HuH-7 (cell line): ENCODE measurements at regions not wholly inside any gene's neighbourhood (a gene's known extent, or its start where the extent isn't known, plus 50 kb on each side); places are given as distances from the start of the nearest gene placed in this dataset.

Experiments used
- DNase-seq: peaks from one replicate; pipeline ENCODE4 v3.0.0; 2011; ENCODE audit warnings: low spot score

GRCh38 chr12:46468160-46468559 lies 95.6 kb upstream of the SLC38A2 start:
- DNase-seq: no peak

GRCh38 chr12:46465307-46465706 lies 92.7 kb upstream of the SLC38A2 start:
- no peak for DNase-seq

DNA sequence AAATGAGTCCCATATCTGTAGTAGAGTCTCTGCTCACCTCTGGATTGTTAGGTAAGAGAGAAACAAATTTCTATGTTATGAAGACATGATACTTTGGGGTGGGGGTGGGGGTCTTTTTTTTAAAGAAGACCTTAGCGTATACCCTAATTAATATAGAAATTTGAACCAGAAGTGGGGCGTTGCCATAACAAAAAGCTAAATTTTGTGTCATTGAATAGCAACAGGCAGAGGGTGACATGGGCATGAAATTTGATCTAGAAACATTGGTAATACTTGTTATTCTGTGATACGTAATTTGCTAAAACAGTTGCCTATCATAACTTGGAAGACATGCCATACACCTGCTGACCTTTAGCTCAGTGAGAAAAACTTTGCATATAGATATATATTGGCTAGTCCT lies 92.3 kb upstream of the SLC38A2 start:
- DNase-seq: no peak

DNA sequence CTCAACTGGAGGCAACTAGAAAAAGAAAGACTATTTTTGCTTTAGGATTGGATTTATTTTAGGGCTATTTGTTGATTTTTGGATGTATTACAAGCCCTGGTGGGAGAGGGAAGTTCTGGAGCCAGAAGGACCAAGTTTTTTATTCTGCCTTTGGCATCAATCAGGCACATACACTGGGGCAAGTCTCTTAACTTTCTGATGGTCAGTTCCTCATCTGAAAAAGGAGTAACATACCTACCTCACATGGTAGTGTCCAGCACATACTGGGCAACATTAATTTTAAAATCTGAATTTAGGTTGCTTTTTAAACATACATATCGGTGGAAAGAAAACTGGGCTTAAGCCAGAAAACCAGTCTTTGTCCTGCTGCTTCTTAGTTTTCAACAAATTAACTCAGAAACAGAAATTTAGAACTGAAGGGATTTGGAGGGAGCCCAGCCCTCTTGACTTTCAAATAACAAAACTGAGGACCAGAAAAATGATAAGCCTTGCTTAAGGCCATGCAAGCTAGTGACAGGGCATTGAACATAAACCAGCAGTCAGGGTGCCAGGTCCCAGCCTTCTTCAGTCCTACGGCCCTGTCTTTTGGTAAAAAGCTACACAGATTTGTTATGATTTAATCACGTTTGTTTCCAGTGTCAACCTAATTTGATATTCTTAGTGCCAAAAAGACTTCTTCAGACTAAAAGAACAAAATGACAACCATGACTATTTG lies 90.2 kb upstream of the SLC38A2 start:
- DNase-seq: no peak

DNA sequence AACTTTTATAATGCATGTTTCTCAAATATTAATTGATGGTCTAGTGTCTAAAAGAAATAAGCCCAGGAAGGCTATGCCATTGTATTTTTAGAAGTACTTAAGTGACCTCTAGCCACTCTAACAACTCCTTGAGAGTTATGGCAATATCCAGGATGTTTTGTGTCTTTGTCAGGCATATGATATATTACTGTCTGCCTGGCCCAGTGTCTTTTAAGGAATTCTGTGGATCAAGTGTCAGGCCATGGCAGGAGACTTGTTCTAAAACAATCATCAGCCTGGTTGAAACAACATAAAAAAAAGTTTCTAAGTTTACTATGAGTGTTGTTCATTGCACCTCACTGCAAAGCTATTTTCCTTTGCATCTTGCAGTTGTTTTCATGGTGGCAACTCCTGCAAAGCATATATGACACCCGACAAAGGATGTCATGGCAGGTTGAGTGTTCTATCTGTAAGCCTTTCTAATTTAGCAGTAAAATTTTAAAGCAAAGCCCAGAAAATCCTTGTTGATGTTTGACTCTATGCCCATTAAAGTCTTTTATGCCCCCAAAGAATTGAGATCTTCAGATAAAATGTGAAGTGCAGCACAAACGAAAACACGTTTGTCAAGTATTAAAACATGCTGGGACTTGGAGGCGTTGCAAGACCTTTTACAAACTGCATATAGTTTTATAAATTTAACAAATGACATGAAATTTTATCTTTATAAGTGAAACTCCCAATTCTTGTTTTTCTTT lies 89.5 kb upstream of the SLC38A2 start:
- no peak for DNase-seq

- DNase-seq: no peak
These were observed 88.9 kb upstream of the SLC38A2 start for GRCh38 chr12:46461459-46461858.

GRCh38 chr12:46460682-46461210 lies 88.2 kb upstream of the SLC38A2 start:
- DNase-seq: no peak

DNA sequence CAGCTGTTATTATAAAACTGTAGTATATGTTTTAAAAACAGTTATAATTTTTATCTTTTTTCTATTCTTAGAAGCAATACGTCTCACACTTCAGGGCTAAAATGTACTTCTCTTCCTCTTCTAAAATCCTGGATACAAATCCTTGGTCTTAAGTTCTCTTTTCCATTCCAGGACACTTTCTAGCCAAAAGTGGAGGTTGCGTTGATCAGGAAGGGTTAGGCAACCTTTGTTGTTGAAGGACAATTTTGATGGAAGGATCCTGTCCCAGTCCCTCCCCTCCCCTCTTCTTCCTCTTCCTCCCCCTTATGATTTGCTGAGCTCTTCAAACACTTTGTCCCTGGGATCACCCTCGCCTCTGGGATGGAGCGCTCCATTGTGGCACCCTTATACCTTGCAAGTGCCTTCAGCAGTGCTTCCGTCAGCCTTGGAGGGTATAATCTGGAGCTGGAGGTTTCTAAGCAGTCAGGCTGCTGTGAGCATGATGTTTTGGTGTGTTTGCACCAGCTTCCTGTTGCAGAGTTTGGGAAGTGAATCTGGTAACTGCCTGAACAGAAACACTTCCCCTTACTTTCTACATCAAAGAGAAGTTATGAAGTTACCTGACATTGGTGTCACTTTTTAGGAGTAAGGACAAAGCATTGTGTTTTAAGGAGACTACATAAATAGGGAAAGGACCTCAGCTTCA lies 87.4 kb upstream of the SLC38A2 start:
- no peak for DNase-seq

DNA sequence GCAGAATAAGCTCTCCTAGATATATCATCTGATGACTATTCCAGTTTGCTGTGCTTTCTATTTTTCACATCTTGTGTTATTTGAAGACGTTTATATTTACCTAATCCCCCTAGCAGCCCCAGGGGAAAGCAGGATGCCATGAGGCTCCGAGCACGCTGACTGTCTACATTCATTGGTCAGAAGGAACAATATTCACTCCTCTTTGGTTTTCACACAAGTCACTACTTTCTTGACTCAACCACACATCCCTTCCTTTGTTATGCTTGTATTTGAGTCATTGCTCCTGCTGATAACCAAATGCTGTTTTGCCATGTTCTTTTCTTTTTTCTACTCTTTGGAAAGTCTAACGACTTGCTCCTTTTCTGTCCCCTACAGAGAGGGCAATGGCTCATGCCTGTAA lies 86.5 kb upstream of the SLC38A2 start:
- DNase-seq: no peak

DNA sequence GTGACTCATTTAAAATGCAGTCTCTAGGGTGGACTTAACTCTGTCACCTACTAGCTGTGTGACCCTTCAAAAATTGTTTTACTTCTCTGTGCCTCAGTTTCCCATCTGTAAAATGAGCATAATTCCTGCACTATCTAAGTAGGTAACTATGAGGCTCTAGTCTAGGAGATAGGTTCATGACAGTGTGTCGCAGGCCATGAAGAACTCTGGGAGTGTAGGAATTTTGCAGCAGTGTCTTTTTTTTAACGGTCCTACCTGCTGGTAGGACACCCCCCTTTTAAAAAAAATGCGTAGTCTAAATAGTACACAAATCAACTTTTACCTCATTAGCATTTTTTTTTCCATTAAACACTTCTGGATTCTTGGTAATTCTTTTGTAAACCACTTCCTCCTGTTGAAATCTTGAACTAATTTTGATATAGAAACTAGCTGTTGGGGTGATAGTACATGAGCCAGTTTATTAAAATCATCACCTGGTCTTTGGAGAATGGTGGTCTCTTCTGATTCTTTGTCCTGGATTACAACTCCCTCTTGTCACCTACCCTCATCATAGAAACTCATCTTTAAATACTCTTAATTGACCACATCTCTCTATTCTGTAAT lies 86.0 kb upstream of the SLC38A2 start:
- no peak for DNase-seq

DNA sequence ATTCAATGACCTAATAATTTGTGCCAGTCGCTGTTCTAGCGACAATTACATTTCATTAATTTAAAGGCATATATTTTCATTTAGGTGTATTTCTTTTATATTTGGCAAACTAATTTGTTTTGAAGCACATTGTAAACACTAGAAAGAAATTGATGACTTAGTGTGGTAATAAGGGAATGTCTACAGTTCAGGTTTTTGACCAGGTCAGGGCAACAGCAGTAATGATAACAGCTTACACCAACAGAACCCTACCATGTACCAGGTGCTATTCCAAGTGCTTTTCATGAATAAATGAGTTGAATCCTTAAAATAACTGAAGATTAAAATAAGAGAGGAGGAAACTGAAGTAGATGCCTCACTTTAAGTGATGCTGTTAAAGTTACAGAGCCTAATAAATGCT lies 85.4 kb upstream of the SLC38A2 start:
- DNase-seq: no peak

DNA sequence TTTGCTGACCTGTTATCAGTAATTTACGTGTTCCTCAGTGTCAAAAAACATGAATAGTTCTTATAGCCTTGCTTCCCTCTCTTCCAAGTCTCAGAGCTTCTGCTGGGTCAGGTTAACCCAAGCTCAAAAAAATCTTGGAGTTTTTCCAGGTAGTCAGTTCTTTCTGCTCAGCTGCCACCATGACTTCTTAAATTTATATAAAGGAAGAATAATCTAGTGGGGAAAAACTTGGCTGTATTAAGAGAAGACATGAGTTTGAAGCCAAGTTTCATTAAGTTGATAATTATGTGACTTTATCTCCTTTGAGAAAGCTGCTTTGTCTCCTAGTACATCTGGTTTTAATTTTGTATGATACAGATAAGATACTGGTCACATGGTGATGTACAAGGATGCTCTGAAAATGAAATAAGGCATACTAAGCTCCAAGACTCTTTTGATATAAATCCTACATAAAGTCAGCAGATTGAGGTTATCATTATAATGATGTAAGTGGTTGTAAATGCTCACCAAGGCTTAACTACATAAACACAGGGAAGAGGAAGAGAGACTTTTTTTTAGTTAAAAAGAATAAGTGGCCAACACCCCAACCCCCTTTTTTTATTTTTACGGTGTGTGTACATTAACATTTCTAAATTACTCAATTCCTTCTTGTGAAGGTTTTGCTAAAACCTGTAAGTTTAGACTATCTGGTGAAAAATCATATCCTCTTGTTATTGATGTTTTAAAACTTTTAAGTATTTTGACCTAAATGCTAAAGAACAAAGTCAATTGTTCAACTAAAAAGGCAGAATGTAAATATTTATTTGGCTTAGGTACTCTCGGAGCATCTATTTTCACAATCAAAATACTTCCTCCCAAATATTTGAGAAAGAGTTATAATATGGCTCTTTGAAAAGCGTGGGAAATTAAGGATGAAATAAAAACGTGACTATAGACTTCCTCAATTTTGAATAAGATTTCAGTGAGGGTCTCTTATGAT lies 84.1 kb upstream of the SLC38A2 start:
- DNase-seq: no peak

DNA sequence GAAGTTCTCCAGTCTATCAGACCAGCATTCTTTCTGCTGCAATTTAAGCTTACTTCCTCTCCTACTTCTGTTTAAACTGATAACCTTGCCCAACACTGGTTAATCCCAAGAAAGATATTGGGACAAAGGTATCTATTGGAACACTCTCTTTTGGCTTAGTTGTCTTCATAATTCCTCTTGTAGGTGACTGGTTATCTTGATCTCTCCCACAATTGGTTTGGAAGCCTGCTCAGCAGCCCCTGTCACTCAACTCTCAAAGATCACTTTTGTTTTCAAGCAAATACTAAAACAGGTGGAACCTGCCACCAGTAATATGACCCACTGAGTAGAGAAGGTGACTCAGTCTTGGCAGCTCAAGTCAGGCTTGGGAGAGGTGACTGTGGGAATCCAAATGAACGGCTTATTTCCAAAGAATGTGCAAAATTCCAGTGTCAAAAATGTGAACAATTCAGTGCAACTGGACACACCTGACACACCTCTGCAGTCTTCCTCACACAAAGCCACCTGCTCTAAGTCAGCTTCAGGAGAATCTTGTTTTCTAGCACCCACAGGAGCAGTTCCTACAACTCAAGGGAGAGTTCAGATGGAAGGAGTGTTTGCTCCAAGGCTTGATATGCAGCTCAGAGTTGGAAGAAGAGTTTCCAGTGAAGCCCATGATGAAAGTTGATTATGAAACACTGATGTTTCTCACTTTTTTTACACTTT lies 83.2 kb upstream of the SLC38A2 start:
- no peak for DNase-seq

DNA sequence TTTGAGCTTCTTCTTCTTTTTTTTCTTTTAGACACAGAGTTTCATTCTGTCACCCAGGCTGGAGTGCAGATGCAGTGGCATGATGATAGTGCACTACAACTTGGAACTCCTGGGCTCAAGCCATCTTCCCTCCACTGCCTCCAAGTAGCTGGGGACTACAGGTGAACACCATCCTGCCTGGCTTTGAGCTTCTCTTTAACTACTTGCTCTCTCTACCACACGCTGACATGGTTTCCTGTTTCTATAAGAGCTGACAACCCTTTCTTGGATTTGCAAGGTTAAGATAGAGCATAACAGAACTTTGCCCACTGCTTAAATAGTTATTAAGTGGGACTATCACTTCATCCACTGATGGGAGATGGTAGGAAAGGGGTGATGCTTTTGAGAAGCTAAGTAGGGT lies 82.4 kb upstream of the SLC38A2 start:
- no peak for DNase-seq

DNA sequence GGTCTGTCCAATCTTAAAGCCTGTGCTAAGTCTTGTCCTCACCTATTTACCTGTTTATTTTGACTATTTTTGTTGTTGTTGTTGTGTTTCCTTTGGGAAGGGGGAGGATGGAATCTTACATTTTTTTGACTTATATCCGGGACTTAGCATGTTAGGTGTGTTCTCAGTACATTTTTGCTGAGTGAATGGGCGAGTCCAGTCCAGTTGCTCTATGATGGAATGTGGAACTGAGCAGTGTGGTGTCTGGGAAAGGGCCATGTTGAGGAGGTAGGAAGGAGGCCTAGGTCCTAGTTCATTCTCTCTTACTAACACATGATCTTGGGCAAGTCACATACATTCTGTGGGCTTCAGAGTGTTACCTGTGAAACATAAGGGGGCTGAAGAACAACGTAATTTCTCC lies 80.9 kb upstream of the SLC38A2 start:
- DNase-seq: no peak

DNA sequence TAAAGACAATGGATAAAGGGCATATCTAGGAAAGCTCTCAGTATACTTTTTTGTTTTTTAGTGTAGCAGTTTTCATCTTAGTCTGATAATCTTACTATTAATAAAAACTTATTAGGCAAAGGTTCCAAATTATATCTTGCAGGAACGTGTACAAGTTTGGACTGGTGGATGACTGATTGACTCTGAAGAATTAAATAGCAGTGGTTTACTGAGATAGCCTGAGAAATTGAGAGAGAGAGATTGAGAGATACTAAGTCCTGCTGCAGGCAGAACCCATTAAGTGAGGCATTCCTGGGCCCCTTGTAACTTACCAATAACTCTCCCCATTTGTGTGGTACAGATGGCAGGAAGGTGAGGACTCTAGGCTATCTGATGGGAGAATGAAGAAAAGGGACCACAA lies 80.2 kb upstream of the SLC38A2 start:
- no peak for DNase-seq

- DNase-seq: no peak
These were observed 79.6 kb upstream of the SLC38A2 start for GRCh38 chr12:46452061-46452615.

DNA sequence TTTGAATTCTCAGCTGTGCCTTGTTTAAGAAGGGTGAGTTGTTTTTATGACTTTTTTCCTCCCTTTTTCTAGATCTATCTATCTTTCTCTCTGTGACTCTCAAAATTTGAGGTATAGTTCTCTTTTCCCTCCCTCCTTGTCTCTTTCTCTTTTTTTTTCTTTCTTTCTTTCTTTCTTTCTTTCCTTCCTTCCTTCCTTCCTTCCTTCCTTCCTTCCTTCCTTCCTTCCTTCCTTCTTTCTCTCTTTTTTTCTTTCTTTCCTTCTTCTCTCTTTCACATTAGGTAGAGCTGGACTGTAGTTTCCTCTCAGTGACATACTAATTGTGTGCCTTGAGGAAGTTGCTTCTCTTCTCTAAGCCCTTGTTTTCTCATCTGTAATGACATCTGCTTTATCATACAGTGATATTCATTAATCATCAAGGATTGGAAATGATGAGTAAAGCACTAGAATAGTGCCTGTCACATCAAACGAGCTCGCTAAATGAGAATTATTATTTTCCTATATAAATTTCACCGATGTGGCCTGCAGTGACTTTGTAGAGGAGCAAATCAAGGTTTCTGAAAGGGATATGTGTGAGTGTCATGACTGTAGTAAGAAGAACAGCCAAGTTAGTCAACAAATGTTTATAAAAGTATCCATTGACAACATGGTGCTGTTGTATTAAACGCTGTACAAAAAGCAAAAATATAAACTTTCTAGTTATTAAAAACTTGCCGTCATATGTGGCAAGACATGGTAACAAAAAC lies 78.9 kb upstream of the SLC38A2 start:
- no peak for DNase-seq

GRCh38 chr12:46450279-46450748 lies 77.7 kb upstream of the SLC38A2 start:
- DNase-seq: no peak

- no peak for DNase-seq
These were observed 77.3 kb upstream of the SLC38A2 start for GRCh38 chr12:46449856-46450255.
